Activated CD8-positive, alpha-beta T cell treated with anti-CD3 and anti-CD28 coated beads, Interleukin-2, amount 10 ng/mL, durations not matched to agents 7 days and 5 days (primary cell): ENCODE measurements at regions not wholly inside any gene's neighbourhood (a gene's known extent, or its start where the extent isn't known, plus 50 kb on each side); places are given as distances from the start of the nearest gene placed in this dataset.
"Not testable (repeated sequence)": the region's sequence is repeated elsewhere in the genome, so short reads cannot be mapped to it uniquely, and the experiment has no call there.

Experiments used
- ATAC-seq: fragments of 150-1000 bp; cut with Tn5 transposase; one replicate; pipeline ENCODE4 v1.10.0; 2021; ENCODE audit warnings: moderate library complexity
- CTCF ChIA-PET: fragments of 350-600 bp; sonication (Branson Sonifier 250); formaldehyde crosslinking; loops from one replicate; lab custom pipeline; 2021; ENCODE audit warnings: antibody characterized with exemption; lab: Charles Lee
- POLR2A ChIA-PET: fragments of 350-600 bp; sonication (Branson Sonifier 250); formaldehyde crosslinking; loops from one replicate; lab custom pipeline; 2021; ENCODE audit warnings: antibody characterized with exemption; lab: Charles Lee
- DNase-seq: peaks from one replicate; pipeline ENCODE4 v3.0.0-alpha.2; 2020
- H3K27ac Mint-ChIP-seq: one replicate; pipeline ENCODE4 v1.8.0; 2021; ENCODE audit warnings: mild to moderate bottlenecking, mixed read lengths
- H3K27me3 Mint-ChIP-seq: one replicate; pipeline ENCODE4 v1.8.0; 2021; ENCODE audit warnings: low read depth, mixed read lengths
- H3K36me3 Mint-ChIP-seq: one replicate; pipeline ENCODE4 v1.8.0; 2021; ENCODE audit warnings: low read depth, mixed read lengths
- H3K4me1 Mint-ChIP-seq: one replicate; pipeline ENCODE4 v1.8.0; 2021; ENCODE audit warnings: low read depth, mixed read lengths
- H3K4me3 Mint-ChIP-seq: one replicate; pipeline ENCODE4 v1.8.0; 2021; ENCODE audit warnings: mild to moderate bottlenecking, mixed read lengths
- H3K9me3 Mint-ChIP-seq: one replicate; pipeline ENCODE4 v1.8.0; 2022; ENCODE audit warnings: mixed read lengths; ENCODE audit not compliant: insufficient read depth

DNA sequence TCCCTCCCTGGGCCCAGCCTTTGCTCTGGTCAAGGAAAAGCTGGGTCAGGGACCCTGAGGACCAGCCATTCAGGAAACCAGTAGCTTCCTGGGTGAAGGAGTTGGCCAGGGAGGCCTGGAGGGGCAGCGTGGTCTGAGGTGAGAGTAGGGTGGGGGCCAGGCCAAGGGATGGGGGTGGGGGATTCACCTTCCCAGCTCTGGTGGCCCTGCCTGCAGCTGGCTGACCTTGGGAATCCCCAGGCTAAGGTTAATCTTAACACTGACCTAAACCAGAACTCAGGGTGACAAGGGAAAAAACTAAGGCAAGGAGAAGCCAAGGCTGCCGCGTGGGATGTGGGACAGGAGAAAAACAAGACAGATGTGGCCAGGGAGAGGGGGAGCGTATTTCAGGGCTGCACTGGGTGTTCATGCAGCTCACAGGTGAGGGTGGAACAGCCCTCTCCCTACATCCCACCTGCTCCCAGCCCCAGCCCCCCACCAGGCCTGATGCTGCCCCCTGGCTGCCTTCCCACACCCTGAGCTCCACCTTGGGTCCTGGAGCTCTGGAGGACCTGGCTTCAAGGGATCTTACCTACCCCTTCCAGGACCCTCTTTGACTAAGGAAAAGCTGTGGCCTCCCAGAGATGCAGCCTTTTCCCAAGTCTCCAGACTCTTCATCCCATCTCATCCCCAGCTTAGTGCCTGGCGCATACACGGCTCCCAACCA, 132.7 kb upstream of the GRK3 start:
- POLR2A ChIA-PET, CTCF ChIA-PET, H3K4me1 Mint-ChIP-seq, H3K36me3 Mint-ChIP-seq, H3K9me3 Mint-ChIP-seq, ATAC-seq, H3K4me3 Mint-ChIP-seq, DNase-seq, H3K27ac Mint-ChIP-seq, H3K27me3 Mint-ChIP-seq: not testable (repeated sequence)

DNA sequence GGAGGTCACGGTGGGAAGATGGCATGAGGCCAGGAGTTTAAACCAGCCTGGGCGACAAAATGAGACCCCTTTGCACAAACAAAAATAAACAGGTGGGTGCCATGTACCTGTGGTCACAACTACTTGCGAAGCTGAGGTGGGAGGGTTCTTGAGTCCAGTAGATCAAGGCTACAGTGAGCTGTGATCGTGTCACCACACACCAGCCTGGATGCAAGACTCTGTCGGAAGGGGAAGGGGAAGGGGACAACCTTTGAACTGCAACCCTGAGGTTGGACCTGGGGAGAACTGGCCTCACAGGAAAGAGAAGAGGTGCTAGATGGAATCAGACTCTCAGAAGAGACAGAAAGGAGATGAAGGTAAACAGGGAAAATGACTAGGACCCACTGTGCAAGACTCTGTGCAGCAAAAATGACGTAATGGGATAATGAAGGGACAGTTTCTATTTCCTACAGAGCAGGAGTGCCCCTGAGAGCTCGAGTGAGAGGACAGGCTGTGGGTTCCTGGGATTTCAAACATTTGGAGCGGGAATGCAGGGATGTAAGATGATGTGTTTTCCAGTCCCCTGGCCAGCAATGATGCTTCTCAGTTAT, 131.0 kb upstream of the GRK3 start:
- H3K36me3 Mint-ChIP-seq, DNase-seq, H3K9me3 Mint-ChIP-seq, CTCF ChIA-PET, H3K4me3 Mint-ChIP-seq, POLR2A ChIA-PET, H3K4me1 Mint-ChIP-seq, ATAC-seq, H3K27me3 Mint-ChIP-seq, H3K27ac Mint-ChIP-seq: not testable (repeated sequence)

DNA sequence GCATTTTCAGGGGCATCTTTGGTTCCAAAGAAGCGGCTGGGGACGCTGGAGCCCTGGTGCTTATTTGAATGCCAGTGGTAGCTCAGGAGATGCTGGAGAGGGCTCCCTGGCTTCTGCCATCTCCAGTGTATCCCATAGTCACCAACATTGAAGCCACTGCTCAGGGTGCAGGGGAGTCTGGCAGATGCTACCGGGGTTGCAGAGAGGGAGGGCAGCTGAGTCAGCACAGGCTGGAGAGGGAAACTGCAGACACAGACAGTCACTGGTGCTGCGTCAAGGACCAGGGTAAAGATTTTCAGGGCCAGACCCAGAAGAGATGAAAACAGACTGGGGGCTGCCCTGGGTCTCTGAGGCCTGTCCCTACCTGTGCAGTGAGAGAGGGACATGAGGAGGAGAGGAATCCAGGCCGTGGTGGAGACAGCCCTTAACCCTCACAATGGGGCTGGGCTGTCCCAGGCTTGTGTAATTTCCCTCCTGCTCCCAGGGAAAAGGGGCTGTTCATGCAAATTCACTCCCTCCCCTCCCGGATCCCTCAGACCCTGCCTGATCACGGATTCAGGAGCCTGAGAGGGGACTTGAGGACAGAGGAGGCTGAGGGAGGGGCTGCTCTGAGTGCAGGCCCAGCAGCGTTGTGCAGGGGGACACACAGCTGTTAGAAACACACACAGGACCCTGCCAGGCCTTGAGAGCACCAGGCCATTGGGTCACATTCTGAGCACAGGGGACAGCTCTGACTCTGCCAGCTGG, 126.9 kb upstream of the GRK3 start:
- no peak overlapping the region for H3K4me3 Mint-ChIP-seq
- no peak for DNase-seq
- no peaks in the 10 kb centered on the region for H3K36me3 Mint-ChIP-seq
- CTCF ChIA-PET = interaction anchor here (0.8 kb wide), 1 partner anchor 10 kb away, joined by 3 read pairs; no protein-coding TSS in a partner anchor
- no peak for ATAC-seq
- H3K27ac Mint-ChIP-seq = no peak overlapping the region
- peaks cover 5% of the 10 kb centered on the region for H3K4me1 Mint-ChIP-seq
- POLR2A ChIA-PET = no interaction called here
- H3K9me3 Mint-ChIP-seq = no peaks in the 10 kb centered on the region
- peaks cover 7% of the 10 kb centered on the region for H3K27me3 Mint-ChIP-seq

DNA sequence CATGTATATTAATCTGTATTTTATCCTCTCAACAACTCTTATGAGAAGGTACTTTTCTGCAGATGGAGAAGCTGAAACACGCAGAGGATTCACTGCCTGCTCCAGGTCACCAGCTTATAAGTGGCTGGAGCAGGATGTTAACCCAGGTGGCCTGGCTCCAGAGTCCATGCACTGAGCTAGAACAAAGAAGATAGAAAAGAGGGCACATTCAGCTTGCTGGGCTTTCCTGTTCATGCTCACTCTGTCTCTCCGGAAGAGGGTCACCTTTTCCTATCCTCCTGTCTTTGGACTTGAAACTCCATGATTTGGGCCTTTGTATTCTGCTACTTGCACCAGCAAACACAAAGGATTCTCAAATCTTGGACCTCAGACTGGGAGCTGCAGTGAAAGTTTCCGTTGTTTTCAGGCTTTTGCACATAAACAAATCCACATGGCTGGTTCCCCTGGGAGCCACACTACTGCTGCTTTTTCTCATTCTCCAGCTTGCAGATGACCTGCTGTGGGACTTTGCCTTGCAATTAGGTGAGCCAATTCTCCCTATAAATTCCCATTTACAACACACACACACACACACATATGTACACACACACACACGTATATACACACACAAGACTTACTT, 117.3 kb upstream of the GRK3 start:
- H3K4me3 Mint-ChIP-seq = peak overlapping the region; percentile 91
- CTCF ChIA-PET = interaction anchor here (0.6 to 2.0 kb wide), 26 partner anchors 10 to 1374 kb away, joined by 3 to 10 read pairs (median 4); no protein-coding TSS in a partner anchor
- POLR2A ChIA-PET = interaction anchor here (0.6 kb wide), 1 partner anchor 61 kb away, joined by 3 read pairs; no protein-coding TSS in a partner anchor
- DNase-seq (no peak), ATAC-seq (no peak)
- H3K27me3 Mint-ChIP-seq = no peaks in the 10 kb centered on the region
- H3K27ac Mint-ChIP-seq = peak overlapping the region; percentile 67
- peaks cover 18% of the 10 kb centered on the region for H3K36me3 Mint-ChIP-seq
- H3K9me3 Mint-ChIP-seq = no peaks in the 10 kb centered on the region
- peaks cover 38% of the 10 kb centered on the region for H3K4me1 Mint-ChIP-seq

DNA sequence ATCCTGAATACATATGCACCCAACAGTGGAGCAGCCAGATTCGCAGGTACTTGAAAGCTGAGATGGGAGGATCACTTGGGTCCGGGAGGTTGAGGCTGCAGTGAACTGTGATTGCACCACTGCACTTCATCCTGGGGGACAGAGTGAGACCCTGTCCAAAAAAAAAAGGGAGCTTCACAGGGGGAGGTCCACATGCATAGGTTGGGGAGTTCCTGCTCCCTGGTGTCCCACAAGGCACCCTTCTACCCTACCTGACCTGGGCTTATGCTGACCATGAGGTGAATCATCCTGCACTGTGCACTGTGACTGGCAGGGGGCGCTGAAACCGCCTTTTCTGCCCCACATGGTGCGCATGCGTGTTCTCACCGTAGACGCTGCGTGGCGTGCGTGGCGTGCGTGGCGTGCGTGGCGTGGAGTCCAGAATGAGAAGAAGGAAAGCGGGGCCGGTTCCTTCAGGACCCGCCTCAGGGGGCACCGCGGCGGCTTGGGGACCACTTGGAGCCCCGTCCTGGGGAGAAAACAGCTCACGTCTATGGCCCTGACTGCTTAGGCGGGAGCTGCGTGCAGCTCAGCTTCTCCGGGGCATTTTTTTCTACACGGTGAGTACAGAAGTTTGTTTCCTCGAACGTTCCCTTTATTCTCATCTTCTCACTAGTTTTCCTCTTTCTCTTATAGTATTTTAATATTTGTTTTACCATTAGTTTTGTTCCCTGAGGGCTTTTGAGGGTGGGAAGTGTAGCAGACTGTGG, 116.6 kb upstream of the GRK3 start:
- ChIA-PET POLR2A (interaction anchor here (0.6 to 1.0 kb wide), 3 partner anchors 41 to 116 kb away, joined by 3 to 4 read pairs (median 3); partner anchors contain the start of gene GRK3), CTCF (interaction anchor here (0.6 to 2.0 kb wide), 28 partner anchors 10 to 1085 kb away, joined by 3 to 10 read pairs (median 3); no protein-coding TSS in a partner anchor)
- H3K9me3 Mint-ChIP-seq = no peaks in the 10 kb centered on the region
- ATAC-seq (peak; percentile 92), DNase-seq (peak; percentile 94)
- peak overlapping the region; percentile 91 for H3K27ac Mint-ChIP-seq
- H3K27me3 Mint-ChIP-seq = no peaks in the 10 kb centered on the region
- H3K4me3 Mint-ChIP-seq = peak overlapping the region; percentile 91
- H3K36me3 Mint-ChIP-seq = peaks cover 25% of the 10 kb centered on the region
- peaks cover 44% of the 10 kb centered on the region for H3K4me1 Mint-ChIP-seq

DNA sequence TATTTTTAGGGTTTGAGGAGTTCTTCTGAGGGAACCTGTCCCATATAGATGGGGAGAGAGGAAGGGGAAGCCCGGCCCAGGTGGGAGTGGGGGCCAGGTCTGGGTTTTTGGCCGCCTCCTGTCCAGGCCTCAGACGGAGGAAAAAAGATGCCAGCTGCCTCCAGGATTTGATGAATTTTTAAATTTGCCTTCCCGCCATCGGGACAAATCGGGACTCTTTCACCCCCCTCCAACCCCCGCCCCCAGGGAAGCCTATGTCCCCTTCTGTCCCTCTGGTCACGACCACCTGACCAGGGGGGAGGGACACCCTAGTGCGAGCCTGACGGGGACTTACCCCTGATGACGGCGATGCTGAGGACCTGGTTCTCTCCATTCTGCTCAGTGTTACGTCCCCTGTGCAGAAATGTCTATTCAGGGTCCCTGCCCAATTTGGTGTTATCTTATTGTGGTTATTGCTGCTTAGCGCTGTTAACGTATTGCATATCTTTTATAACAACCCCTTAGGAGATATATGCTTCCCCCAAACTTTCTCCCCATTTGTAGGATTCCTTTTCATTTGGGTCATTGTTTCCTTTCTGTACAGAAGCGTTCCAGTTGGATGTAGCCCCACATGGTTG, 115.9 kb upstream of the GRK3 start:
- DNase-seq (peak; percentile 44), ATAC-seq (peak; percentile 42)
- peaks cover 27% of the 10 kb centered on the region for H3K36me3 Mint-ChIP-seq
- peak overlapping the region; percentile 91 for H3K27ac Mint-ChIP-seq
- ChIA-PET CTCF (interaction anchor here (0.7 to 2.0 kb wide), 15 partner anchors 10 to 1085 kb away, joined by 3 to 9 read pairs (median 4); no protein-coding TSS in a partner anchor), POLR2A (interaction anchor here (0.7 to 1.0 kb wide), 2 partner anchors 42 to 116 kb away, joined by 3 to 4 read pairs; partner anchors contain the start of gene GRK3)
- no peaks in the 10 kb centered on the region for H3K27me3 Mint-ChIP-seq
- no peaks in the 10 kb centered on the region for H3K9me3 Mint-ChIP-seq
- peak overlapping the region; percentile 91 for H3K4me3 Mint-ChIP-seq
- peaks cover 44% of the 10 kb centered on the region for H3K4me1 Mint-ChIP-seq

DNA sequence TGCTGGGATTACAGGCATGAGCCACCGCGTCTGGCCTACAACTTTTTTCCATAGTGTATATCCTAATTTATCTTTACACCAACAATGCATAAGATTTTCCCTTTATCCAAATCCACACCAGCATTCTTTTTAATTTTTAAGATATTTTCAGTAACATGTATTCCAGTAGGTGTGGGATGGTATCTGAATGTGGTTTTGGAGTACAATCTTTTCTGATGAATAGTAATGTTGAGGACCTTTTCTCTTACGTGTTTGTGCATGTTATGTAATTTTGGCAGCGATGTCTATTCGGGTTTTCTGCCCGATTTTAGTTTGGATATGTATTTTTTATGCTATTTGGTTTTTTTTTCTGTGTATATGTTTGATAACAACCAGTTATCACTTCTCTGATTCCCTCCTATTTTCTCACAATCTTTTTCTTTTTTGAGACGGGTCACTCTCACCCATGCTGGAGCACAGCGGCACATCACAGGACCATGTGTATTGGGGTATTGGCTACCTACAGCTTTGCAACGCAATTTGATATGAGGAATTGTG, 114.6 kb upstream of the GRK3 start:
- Mint-ChIP-seq H3K27me3 (no peaks in the 10 kb centered on the region), H3K4me1 (peaks cover 48% of the 10 kb centered on the region)

DNA sequence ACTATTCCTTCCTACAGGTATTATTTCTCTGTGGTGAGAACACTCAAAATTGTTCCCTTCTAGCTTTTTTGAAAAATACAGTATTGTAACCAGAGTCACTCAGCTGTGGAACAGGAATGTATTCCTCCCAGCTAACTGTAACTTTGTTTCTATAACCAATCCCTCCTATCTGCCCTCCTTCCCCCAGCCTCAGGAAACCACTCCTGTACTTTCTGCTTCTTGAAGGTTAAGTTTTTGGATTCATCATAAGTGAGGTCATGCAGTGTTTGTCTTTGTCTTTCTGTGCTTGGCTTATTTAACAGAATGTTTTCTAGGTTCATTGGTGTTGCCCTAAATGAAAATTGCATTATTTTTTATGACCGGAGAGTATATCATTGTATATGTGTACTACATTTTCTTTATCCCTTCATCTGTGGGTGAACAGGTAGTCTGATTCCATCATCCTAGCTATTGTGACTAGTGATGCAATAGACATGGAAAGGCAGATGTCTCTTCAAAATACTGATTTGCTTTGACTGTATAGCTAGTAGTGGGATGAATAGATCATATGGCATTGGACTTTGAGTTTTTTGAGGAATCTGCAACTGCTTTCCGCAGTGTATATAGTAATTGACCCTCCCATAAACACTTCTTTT, 112.9 kb upstream of the GRK3 start:
- Mint-ChIP-seq H3K27me3 (no peaks in the 10 kb centered on the region), H3K4me3 (no peak overlapping the region), H3K36me3 (peaks cover 41% of the 10 kb centered on the region), H3K4me1 (peaks cover 48% of the 10 kb centered on the region), H3K9me3 (no peaks in the 10 kb centered on the region), H3K27ac (no peak overlapping the region)
- ChIA-PET CTCF (interaction anchor here (1.7 to 2.2 kb wide), 2 partner anchors 11 to 321 kb away, joined by 5 to 12 read pairs; no protein-coding TSS in a partner anchor), POLR2A (no interaction called here)
- ATAC-seq = no peak
- DNase-seq = no peak

More for the DNA sequence above, 114.6 kb upstream of the GRK3 start:
- peak overlapping the region; percentile 91 for H3K4me3 Mint-ChIP-seq
- H3K27ac Mint-ChIP-seq = no peak overlapping the region
- peaks cover 35% of the 10 kb centered on the region for H3K36me3 Mint-ChIP-seq
- no peak for ATAC-seq
- H3K9me3 Mint-ChIP-seq = no peaks in the 10 kb centered on the region
- DNase-seq = no peak
- CTCF ChIA-PET = interaction anchor here (0.7 kb wide), 1 partner anchor 323 kb away, joined by 3 read pairs; no protein-coding TSS in a partner anchor
- POLR2A ChIA-PET = no interaction called here

DNA sequence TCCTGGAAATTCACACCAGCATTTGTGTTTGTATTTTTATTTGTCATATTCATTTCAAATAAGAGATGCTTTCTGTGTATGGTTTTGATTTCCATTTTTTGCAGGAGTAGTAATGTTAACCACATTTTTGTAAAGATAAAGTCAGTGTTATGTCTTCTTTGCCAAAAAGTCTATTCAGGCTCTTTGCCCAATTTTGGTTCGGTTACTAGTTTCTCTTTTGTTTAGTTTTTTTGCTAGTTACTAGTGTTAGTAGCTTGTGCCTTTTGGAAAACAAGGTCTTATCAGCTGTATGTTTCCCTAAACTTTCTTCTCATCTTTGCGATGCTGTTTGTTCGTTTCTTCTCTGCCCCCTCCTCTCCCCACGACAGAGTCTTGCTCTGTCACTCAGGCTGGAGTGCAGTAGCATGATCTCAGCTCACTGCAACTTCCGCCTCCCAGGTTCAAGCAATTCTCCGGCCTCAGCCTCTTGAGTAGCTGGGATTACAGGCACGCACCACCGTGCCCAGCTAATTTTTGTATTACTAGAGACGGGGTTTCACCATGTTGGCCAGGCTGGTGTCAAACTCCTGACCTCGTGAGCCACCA, 112.3 kb upstream of the GRK3 start:
- Mint-ChIP-seq H3K4me1 (peaks cover 49% of the 10 kb centered on the region), H3K9me3 (no peaks in the 10 kb centered on the region), H3K36me3 (peaks cover 44% of the 10 kb centered on the region), H3K4me3 (no peak overlapping the region), H3K27me3 (no peaks in the 10 kb centered on the region), H3K27ac (no peak overlapping the region)
- CTCF ChIA-PET = interaction anchor here (1.7 to 2.2 kb wide), 2 partner anchors 10 to 321 kb away, joined by 5 to 12 read pairs; no protein-coding TSS in a partner anchor
- DNase-seq (no peak), ATAC-seq (no peak)
- POLR2A ChIA-PET = interaction anchor here (0.6 kb wide), 2 partner anchors 36 to 264 kb away, joined by 3 read pairs; no protein-coding TSS in a partner anchor
